ENCODE measurements at regions not wholly inside any gene's neighbourhood (a gene's known extent, or its start where the extent isn't known, plus 50 kb on each side); places are given as distances from the start of the nearest gene placed in this dataset.
A peak's percentile ranks its signal among the peaks of the same experiment; 100 is the strongest.

GRCh38 chr9:119792242-119792641, 423.0 kb upstream of the BRINP1 start:
- no peak for DNase-seq (ENCODE audit: low read depth, low spot score)
- no peak overlapping the region for H3K27ac ChIP-seq

GRCh38 chr9:119789987-119790386, 420.8 kb upstream of the BRINP1 start:
- DNase-seq (ENCODE audit: low read depth, low spot score) = peak; percentile 31
- H3K27ac ChIP-seq = no peak overlapping the region

- DNase-seq (ENCODE audit: low read depth, low spot score) = no peak
- H3K27ac ChIP-seq = no peak overlapping the region
Measured at GRCh38 chr9:119788921-119789320, 419.7 kb upstream of the BRINP1 start.

- H3K27ac ChIP-seq = no peak overlapping the region
- no peak for DNase-seq (ENCODE audit: low read depth, low spot score)
Measured at GRCh38 chr9:119781886-119782285, 412.7 kb upstream of the BRINP1 start.

- no peak for DNase-seq (ENCODE audit: low read depth, low spot score)
- H3K27ac ChIP-seq = no peak overlapping the region
Measured at GRCh38 chr9:119775410-119775809, 406.2 kb upstream of the BRINP1 start.

- H3K27ac ChIP-seq = no peak overlapping the region
- no peak for DNase-seq (ENCODE audit: low read depth, low spot score)
Measured at GRCh38 chr9:119773823-119774222, 404.6 kb upstream of the BRINP1 start.

- no peak overlapping the region for H3K27ac ChIP-seq
- DNase-seq (ENCODE audit: low read depth, low spot score) = no peak
Measured at GRCh38 chr9:119771341-119771740, 402.1 kb upstream of the BRINP1 start.

- no peak overlapping the region for H3K27ac ChIP-seq
- no peak for DNase-seq (ENCODE audit: low read depth, low spot score)
Measured at GRCh38 chr9:119768266-119768665, 399.0 kb upstream of the BRINP1 start.

GRCh38 chr9:119765632-119766175, 396.5 kb upstream of the BRINP1 start:
- H3K27ac ChIP-seq = no peak overlapping the region

GRCh38 chr9:119763260-119763659, 394.0 kb upstream of the BRINP1 start:
- no peak for DNase-seq (ENCODE audit: low read depth, low spot score)
- no peak overlapping the region for H3K27ac ChIP-seq

More at GRCh38 chr9:119765632-119766175, 396.5 kb upstream of the BRINP1 start:
- no peak for DNase-seq (ENCODE audit: low read depth, low spot score)

GRCh38 chr9:119761812-119762211, 392.6 kb upstream of the BRINP1 start:
- DNase-seq (ENCODE audit: low read depth, low spot score) = no peak
- H3K27ac ChIP-seq = no peak overlapping the region

- H3K27ac ChIP-seq = no peak overlapping the region
Measured at GRCh38 chr9:119758990-119759389, 389.8 kb upstream of the BRINP1 start.

GRCh38 chr9:119758241-119758640, 389.0 kb upstream of the BRINP1 start:
- no peak for DNase-seq (ENCODE audit: low read depth, low spot score)
- H3K27ac ChIP-seq = no peak overlapping the region

More at GRCh38 chr9:119758990-119759389, 389.8 kb upstream of the BRINP1 start:
- DNase-seq (ENCODE audit: low read depth, low spot score) = no peak

GRCh38 chr9:119739476-119739875, 370.2 kb upstream of the BRINP1 start:
- no peak for DNase-seq (ENCODE audit: low read depth, low spot score)
- H3K27ac ChIP-seq = no peak overlapping the region

- no peak for DNase-seq (ENCODE audit: low read depth, low spot score)
- no peak overlapping the region for H3K27ac ChIP-seq
Measured at GRCh38 chr9:119736491-119737454, 367.5 kb upstream of the BRINP1 start.

- DNase-seq (ENCODE audit: low read depth, low spot score) = no peak
- no peak overlapping the region for H3K27ac ChIP-seq
Measured at GRCh38 chr9:119727988-119728387, 358.8 kb upstream of the BRINP1 start.

GRCh38 chr9:119726035-119726434, 356.8 kb upstream of the BRINP1 start:
- no peak for DNase-seq (ENCODE audit: low read depth, low spot score)
- no peak overlapping the region for H3K27ac ChIP-seq

- no peak overlapping the region for H3K27ac ChIP-seq
- DNase-seq (ENCODE audit: low read depth, low spot score) = no peak
Measured at GRCh38 chr9:119722384-119722783, 353.1 kb upstream of the BRINP1 start.

- DNase-seq (ENCODE audit: low read depth, low spot score) = no peak
Measured at GRCh38 chr9:119712325-119712724, 343.1 kb upstream of the BRINP1 start.

GRCh38 chr9:119709431-119709830, 340.2 kb upstream of the BRINP1 start:
- no peak overlapping the region for H3K27ac ChIP-seq
- no peak for DNase-seq (ENCODE audit: low read depth, low spot score)

More at GRCh38 chr9:119712325-119712724, 343.1 kb upstream of the BRINP1 start:
- no peak overlapping the region for H3K27ac ChIP-seq

GRCh38 chr9:119707228-119707845, 338.1 kb upstream of the BRINP1 start:
- no peak for DNase-seq (ENCODE audit: low read depth, low spot score)
- no peak overlapping the region for H3K27ac ChIP-seq
